Neural progenitor cell (in vitro differentiated cells): ENCODE measurements at regions not wholly inside any gene's neighbourhood (a gene's known extent, or its start where the extent isn't known, plus 50 kb on each side); places are given as distances from the start of the nearest gene placed in this dataset.

ENCODE experiments used
- CTCF ChIP-seq: fragments of 200-600 bp; sonication (generic); IDR thresholded peaks from 2 replicates; pipeline ENCODE4 v1.5.1; 2017; ENCODE audit warnings: antibody characterized with exemption, mild to moderate bottlenecking
- EZH2phosphoT487 ChIP-seq: fragments of 200-600 bp; sonication (generic); IDR thresholded peaks from 2 replicates; pipeline ENCODE4 v1.6.1; 2017; ENCODE audit warnings: antibody characterized with exemption

- no peak for TF ChIP-seq CTCF
- TF ChIP-seq EZH2phosphoT487 = no peak
Measured at GRCh38 chr6:14616656-14617055, 499.1 kb downstream of the CD83 start.
